Activated T-helper 2 cell treated with anti-CD3 and anti-CD28 coated beads, Interferon-gamma antibody, Interleukin-2, Interleukin-4, amounts not matched to agents 10 μg/mL and 5 μg/mL and 100 μg/mL, durations not matched to agents 14 hours and 24 hours and 36 hours (primary cell): ENCODE measurements at regions not wholly inside any gene's neighbourhood (a gene's known extent, or its start where the extent isn't known, plus 50 kb on each side); places are given as distances from the start of the nearest gene placed in this dataset.
"Not testable (repeated sequence)": the region's sequence is repeated elsewhere in the genome, so short reads cannot be mapped to it uniquely, and the experiment has no call there.

ENCODE experiments used
- DNase-seq: peaks from one replicate; pipeline ENCODE4 v3.0.0; 2021; ENCODE audit warnings: low spot score
- H3K27ac Mint-ChIP-seq: one replicate; pipeline ENCODE4 v1.8.0; 2021; ENCODE audit warnings: mixed read lengths
- H3K27me3 Mint-ChIP-seq: one replicate; pipeline ENCODE4 v1.8.0; 2021; ENCODE audit warnings: low read depth, mixed read lengths
- H3K36me3 Mint-ChIP-seq: one replicate; pipeline ENCODE4 v1.8.0; 2021; ENCODE audit warnings: low read depth, mixed read lengths
- H3K4me1 Mint-ChIP-seq: one replicate; pipeline ENCODE4 v1.8.0; 2021; ENCODE audit warnings: low read depth, mixed read lengths
- H3K4me3 Mint-ChIP-seq: one replicate; pipeline ENCODE4 v1.8.0; 2021; ENCODE audit warnings: low read depth, mild to moderate bottlenecking, moderate library complexity, mixed read lengths
- H3K9me3 Mint-ChIP-seq: one replicate; pipeline ENCODE4 v1.8.0; 2021; ENCODE audit warnings: mixed read lengths
- intact Hi-C: fragments of 100-400 bp; cut with micrococcal nuclease; formaldehyde crosslinking; loops from one replicate; pipeline ENCODE4 v1.15.1; 2023

GRCh38 chrX:45502396-45502795, 301.7 kb upstream of the DIPK2B start:
- H3K36me3 Mint-ChIP-seq: no peaks in the 10 kb centered on the region

GRCh38 chrX:45497290-45497689, 296.6 kb upstream of the DIPK2B start:
- peaks cover 21% of the 10 kb centered on the region for H3K9me3 Mint-ChIP-seq
- H3K4me3 Mint-ChIP-seq: no peak overlapping the region
- H3K27ac Mint-ChIP-seq: no peak overlapping the region
- H3K4me1 Mint-ChIP-seq: no peaks in the 10 kb centered on the region
- no peaks in the 10 kb centered on the region for H3K27me3 Mint-ChIP-seq
- H3K36me3 Mint-ChIP-seq: no peaks in the 10 kb centered on the region
- no peak for DNase-seq
- intact Hi-C loops: no loop called here

More at GRCh38 chrX:45502396-45502795, 301.7 kb upstream of the DIPK2B start:
- Mint-ChIP-seq H3K4me3 (no peak overlapping the region), H3K27ac (no peak overlapping the region), H3K27me3 (no peaks in the 10 kb centered on the region), H3K9me3 (no peaks in the 10 kb centered on the region), H3K4me1 (peaks cover 14% of the 10 kb centered on the region)
- intact Hi-C loops: loop anchor here (10.0 kb wide), 1 partner anchor 122 kb away; no protein-coding TSS in a partner anchor
- DNase-seq: no peak

- Mint-ChIP-seq H3K9me3 (peaks cover 6% of the 10 kb centered on the region), H3K4me3 (no peak overlapping the region), H3K27me3 (no peaks in the 10 kb centered on the region), H3K36me3 (no peaks in the 10 kb centered on the region), H3K27ac (no peak overlapping the region), H3K4me1 (no peaks in the 10 kb centered on the region)
- intact Hi-C loops: no loop called here
- no peak for DNase-seq
Measured at GRCh38 chrX:45485719-45486118, 285.0 kb upstream of the DIPK2B start.

GRCh38 chrX:45479835-45480422, 279.3 kb upstream of the DIPK2B start:
- no peak for DNase-seq
- Mint-ChIP-seq H3K4me1 (peaks cover 6% of the 10 kb centered on the region), H3K9me3 (no peaks in the 10 kb centered on the region), H3K27ac (no peak overlapping the region), H3K27me3 (no peaks in the 10 kb centered on the region), H3K36me3 (no peaks in the 10 kb centered on the region), H3K4me3 (no peak overlapping the region)
- intact Hi-C loops: no loop called here

DNA sequence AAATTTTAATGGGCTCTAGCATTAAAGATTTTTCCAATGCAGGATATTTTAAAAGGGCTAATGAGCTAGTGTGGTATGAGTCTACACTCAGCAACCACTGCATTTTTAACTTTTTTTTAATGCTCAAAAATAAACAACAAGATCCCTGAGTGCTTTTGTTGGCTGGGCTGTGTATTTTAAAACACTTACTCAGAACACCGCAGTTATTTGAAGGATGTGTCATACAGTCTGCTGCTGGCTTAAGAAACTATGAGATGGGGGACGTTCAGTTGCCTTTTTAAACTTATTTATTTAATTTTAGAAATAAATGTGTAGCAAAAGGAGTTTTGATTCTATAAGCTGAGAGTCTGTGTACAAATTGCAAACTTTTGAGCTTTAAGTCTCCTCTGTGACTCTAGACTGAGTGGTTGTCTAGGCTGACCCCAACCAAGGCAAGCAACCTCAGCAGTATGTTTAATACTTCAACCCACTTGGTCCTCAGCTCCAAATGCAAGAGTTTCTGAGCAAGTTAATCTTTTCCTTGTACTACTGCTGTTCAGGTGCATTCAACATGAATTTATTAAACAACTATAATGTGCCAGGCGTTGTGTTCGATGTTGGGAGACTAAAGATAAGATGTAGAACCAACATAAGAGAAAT, 278.6 kb upstream of the DIPK2B start:
- DNase-seq: no peak
- H3K27ac Mint-ChIP-seq: no peak overlapping the region
- no peak overlapping the region for H3K4me3 Mint-ChIP-seq
- intact Hi-C loops: no loop called here
- H3K4me1 Mint-ChIP-seq: peaks cover 6% of the 10 kb centered on the region
- H3K27me3 Mint-ChIP-seq: no peaks in the 10 kb centered on the region
- no peaks in the 10 kb centered on the region for H3K36me3 Mint-ChIP-seq
- H3K9me3 Mint-ChIP-seq: no peaks in the 10 kb centered on the region

DNA sequence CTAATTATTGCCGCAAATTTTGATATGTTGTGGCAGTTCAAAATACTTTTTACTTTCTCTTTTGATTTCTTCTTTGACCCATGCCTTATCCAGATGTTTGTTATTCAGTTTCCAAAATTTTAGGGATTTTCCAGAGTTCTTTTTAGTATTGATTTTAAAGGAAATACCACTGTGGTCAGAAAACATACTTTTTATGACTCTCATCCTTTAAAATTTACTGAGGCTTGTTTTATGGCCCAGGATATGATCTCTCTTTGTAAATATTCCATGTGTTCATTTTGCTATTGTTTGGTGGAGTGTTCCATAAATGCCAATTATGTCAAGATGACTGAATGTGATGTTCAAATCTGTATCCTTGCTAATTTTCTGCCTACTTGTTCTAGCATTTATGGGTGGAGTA, 272.3 kb upstream of the DIPK2B start:
- H3K9me3 Mint-ChIP-seq: peaks cover 4% of the 10 kb centered on the region
- H3K27me3 Mint-ChIP-seq: no peaks in the 10 kb centered on the region
- H3K36me3 Mint-ChIP-seq: no peaks in the 10 kb centered on the region
- DNase-seq: no peak
- intact Hi-C loops: no loop called here
- H3K27ac Mint-ChIP-seq: no peak overlapping the region
- H3K4me3 Mint-ChIP-seq: no peak overlapping the region
- H3K4me1 Mint-ChIP-seq: no peaks in the 10 kb centered on the region

- H3K4me1 Mint-ChIP-seq, H3K27me3 Mint-ChIP-seq, H3K4me3 Mint-ChIP-seq, H3K27ac Mint-ChIP-seq, intact Hi-C loops, H3K36me3 Mint-ChIP-seq, DNase-seq: not testable (repeated sequence)
- H3K9me3 Mint-ChIP-seq: peaks cover 16% of the 10 kb centered on the region
Measured at GRCh38 chrX:45467537-45467936, 266.9 kb upstream of the DIPK2B start.

DNA sequence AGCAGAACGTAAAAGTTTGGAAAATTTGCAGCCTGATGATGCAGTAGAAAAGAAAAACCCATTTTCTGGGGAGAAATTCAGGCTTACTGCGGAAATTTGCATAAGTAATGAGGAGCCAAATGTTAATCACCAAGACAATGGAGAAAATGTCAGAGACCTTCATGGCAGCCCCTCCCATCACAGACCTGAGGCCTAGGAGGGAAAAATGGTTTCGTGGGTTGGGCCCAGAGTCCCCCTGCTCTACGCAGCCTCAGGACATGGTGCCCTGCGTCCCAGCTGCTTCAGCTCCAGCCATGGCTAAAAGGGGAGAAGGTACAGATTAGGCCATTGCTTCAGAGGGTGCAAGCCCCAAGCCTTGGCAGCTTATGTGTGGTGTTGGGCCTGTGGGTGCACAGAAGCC, 255.1 kb upstream of the DIPK2B start:
- H3K4me3 Mint-ChIP-seq, intact Hi-C loops, H3K4me1 Mint-ChIP-seq, DNase-seq, H3K9me3 Mint-ChIP-seq, H3K27ac Mint-ChIP-seq, H3K27me3 Mint-ChIP-seq, H3K36me3 Mint-ChIP-seq: not testable (repeated sequence)

GRCh38 chrX:45454290-45454689, 253.6 kb upstream of the DIPK2B start:
- Mint-ChIP-seq H3K4me1 (no peaks in the 10 kb centered on the region), H3K27me3 (peaks cover 1% of the 10 kb centered on the region), H3K9me3 (no peaks in the 10 kb centered on the region), H3K27ac (no peak overlapping the region), H3K4me3 (no peak overlapping the region), H3K36me3 (no peaks in the 10 kb centered on the region)
- no peak for DNase-seq
- intact Hi-C loops: no loop called here

- H3K9me3 Mint-ChIP-seq: no peaks in the 10 kb centered on the region
- H3K36me3 Mint-ChIP-seq: no peaks in the 10 kb centered on the region
- DNase-seq: no peak
- no peak overlapping the region for H3K4me3 Mint-ChIP-seq
- H3K27me3 Mint-ChIP-seq: peaks cover 1% of the 10 kb centered on the region
- intact Hi-C loops: loop anchor here (5.0 to 10.0 kb wide), 2 partner anchors 175 to 262 kb away; no protein-coding TSS in a partner anchor
- peaks cover 6% of the 10 kb centered on the region for H3K4me1 Mint-ChIP-seq
- H3K27ac Mint-ChIP-seq: no peak overlapping the region
Measured at GRCh38 chrX:45449982-45450381, 249.3 kb upstream of the DIPK2B start.

GRCh38 chrX:45447995-45448394, 247.3 kb upstream of the DIPK2B start:
- no peaks in the 10 kb centered on the region for H3K9me3 Mint-ChIP-seq
- H3K27me3 Mint-ChIP-seq: peaks cover 1% of the 10 kb centered on the region
- H3K27ac Mint-ChIP-seq: no peak overlapping the region
- H3K4me3 Mint-ChIP-seq: no peak overlapping the region
- no peak for DNase-seq
- intact Hi-C loops: loop anchor here (5.0 to 10.0 kb wide), 2 partner anchors 177 to 264 kb away; no protein-coding TSS in a partner anchor
- H3K4me1 Mint-ChIP-seq: peaks cover 6% of the 10 kb centered on the region
- H3K36me3 Mint-ChIP-seq: no peaks in the 10 kb centered on the region

GRCh38 chrX:45447331-45447730, 246.7 kb upstream of the DIPK2B start:
- intact Hi-C loops: loop anchor here (5.0 to 10.0 kb wide), 2 partner anchors 177 to 265 kb away; no protein-coding TSS in a partner anchor
- no peak for DNase-seq
- Mint-ChIP-seq H3K9me3 (no peaks in the 10 kb centered on the region), H3K27ac (no peak overlapping the region), H3K27me3 (peaks cover 1% of the 10 kb centered on the region), H3K4me3 (no peak overlapping the region), H3K4me1 (peaks cover 6% of the 10 kb centered on the region), H3K36me3 (no peaks in the 10 kb centered on the region)

- Mint-ChIP-seq H3K27me3 (peaks cover 1% of the 10 kb centered on the region), H3K9me3 (no peaks in the 10 kb centered on the region), H3K36me3 (no peaks in the 10 kb centered on the region), H3K4me3 (no peak overlapping the region), H3K27ac (no peak overlapping the region), H3K4me1 (peaks cover 6% of the 10 kb centered on the region)
- DNase-seq: no peak
- intact Hi-C loops: loop anchor here (5.0 to 10.0 kb wide), 2 partner anchors 179 to 266 kb away; no protein-coding TSS in a partner anchor
Measured at GRCh38 chrX:45445745-45446412, 245.2 kb upstream of the DIPK2B start.
